Vagina (tissue), 2 donors: ENCODE measurements at regions not wholly inside any gene's neighbourhood (a gene's known extent, or its start where the extent isn't known, plus 50 kb on each side); places are given as distances from the start of the nearest gene placed in this dataset.

Source experiments
- CTCF ChIP-seq, 3 experiments: fragments of 450-650 bp in 2 of 3; fragments of 200-600 bp in 1 of 3; sonication (generic) in 1 of 3; IDR thresholded peaks; one replicate each; pipeline ENCODE4 v1.5.1; 2017 to 2019; ENCODE audit warnings: antibody characterized with exemption in 3 of 3, mild to moderate bottlenecking in 2 of 3, moderate library complexity in 2 of 3
- POLR2A ChIP-seq, 2 donors: fragments of 450-650 bp; IDR thresholded peaks; one replicate each; pipeline ENCODE4 v1.6.1; 2017; ENCODE audit warnings: antibody characterized with exemption in 2 of 2, mild to moderate bottlenecking in 2 of 2, moderate library complexity in 2 of 2

GRCh38 chr9:7432989-7433388 is 366.6 kb downstream of the DMAC1 start:
- no peak for TF ChIP-seq POLR2A (IDR thresholded peaks at IDR 0.05)
- TF ChIP-seq CTCF (IDR thresholded peaks at IDR 0.05): no peak
